ENCODE measurements at regions not wholly inside any gene's neighbourhood (a gene's known extent, or its start where the extent isn't known, plus 50 kb on each side); places are given as distances from the start of the nearest gene placed in this dataset.

DNA sequence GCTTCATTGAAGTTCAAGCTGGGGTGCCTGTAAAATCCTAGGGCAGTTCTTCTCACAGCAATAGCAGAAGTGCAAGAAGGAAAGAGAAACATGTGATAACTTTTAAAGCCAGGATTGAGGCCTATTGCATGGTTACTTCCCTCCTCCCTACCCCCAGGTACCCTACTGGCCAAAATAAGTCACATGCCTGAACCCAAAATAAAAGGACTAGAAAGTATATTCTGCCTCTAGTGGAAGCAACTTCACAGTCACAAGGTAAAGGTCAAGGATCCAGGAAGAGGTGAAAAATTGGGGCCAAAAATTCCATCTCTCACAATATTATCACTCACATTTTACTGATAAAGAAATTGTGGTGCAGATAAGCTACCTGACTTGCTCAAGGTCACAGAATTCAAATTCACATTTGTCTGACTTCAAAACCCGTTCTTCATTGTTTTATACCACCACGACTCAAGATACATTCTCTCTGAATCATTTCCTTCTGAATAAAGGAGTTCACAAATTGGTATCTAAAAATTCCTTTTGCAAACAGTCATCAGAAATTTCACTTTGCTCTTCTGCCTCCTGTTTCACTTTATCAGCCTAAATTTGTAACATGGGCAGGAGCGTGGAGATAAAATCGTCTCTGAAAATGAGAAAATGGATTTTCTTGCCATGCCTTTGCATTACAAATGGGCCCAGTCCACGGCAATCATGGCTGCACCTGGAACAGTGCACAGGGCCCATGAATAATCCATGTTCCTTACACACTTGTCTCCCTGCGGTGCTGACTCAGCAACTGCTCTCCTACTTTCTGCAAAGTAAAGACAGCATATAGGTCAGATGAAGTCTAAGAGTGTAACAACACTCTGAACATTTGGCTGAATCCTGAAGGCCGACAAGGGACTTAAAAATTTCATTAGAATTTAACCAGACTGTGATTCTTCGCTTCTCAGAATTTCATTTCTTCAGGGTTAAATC is 485.3 kb upstream of the NFIA start:
- no peak overlapping the region for H3K4me3 Mint-ChIP-seq

DNA sequence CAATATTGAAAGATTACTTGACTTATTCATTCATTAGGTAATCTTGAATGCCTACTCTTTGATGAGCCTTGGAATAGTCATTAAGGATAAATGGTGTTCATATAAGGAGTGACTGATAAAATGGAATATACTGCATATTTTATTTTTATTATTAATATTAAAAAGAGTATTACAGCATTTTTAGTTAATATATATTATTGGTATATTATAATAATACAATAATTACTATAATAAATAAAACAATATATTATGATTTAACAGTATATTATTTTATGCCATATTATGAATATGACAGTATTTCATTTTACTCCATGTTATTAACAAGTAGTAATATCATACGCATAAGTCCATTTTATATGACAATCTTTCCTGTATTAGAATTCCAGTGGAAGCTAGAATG is 490.8 kb upstream of the NFIA start:
- Mint-ChIP-seq H3K4me1 (ENCODE audit: unreplicated experiment) (no peaks in the 10 kb centered on the region), H3K27me3 (no peaks in the 10 kb centered on the region), H3K4me3 (no peak overlapping the region), H3K27ac (no peak overlapping the region), H3K36me3 (no peaks in the 10 kb centered on the region), H3K9me3 (peaks cover 4% of the 10 kb centered on the region)
- TF ChIP-seq CTCF (conservative IDR thresholded peaks at IDR 0.05) = no peak
- DNase-seq (ENCODE audit: extremely low spot score, unreplicated experiment) = no peak

More for the DNA sequence above, 485.3 kb upstream of the NFIA start:
- no peak overlapping the region for H3K27ac Mint-ChIP-seq
- H3K36me3 Mint-ChIP-seq = no peaks in the 10 kb centered on the region
- H3K27me3 Mint-ChIP-seq = no peaks in the 10 kb centered on the region
- DNase-seq (ENCODE audit: extremely low spot score, unreplicated experiment) = no peak
- H3K4me1 Mint-ChIP-seq (ENCODE audit: unreplicated experiment) = peaks cover 12% of the 10 kb centered on the region
- peaks cover 9% of the 10 kb centered on the region for H3K9me3 Mint-ChIP-seq
- TF ChIP-seq CTCF (conservative IDR thresholded peaks at IDR 0.05) = peak; percentile 17

- no peaks in the 10 kb centered on the region for H3K9me3 Mint-ChIP-seq
- no peak for TF ChIP-seq CTCF (conservative IDR thresholded peaks at IDR 0.05)
- H3K27me3 Mint-ChIP-seq = no peaks in the 10 kb centered on the region
- no peak overlapping the region for H3K27ac Mint-ChIP-seq
- H3K4me3 Mint-ChIP-seq = no peak overlapping the region
- no peaks in the 10 kb centered on the region for H3K36me3 Mint-ChIP-seq
- DNase-seq (ENCODE audit: extremely low spot score, unreplicated experiment) = no peak
- no peaks in the 10 kb centered on the region for H3K4me1 Mint-ChIP-seq (ENCODE audit: unreplicated experiment)
Observed at GRCh38 chr1:60589916-60590315, 492.4 kb upstream of the NFIA start.

- no peak for DNase-seq (ENCODE audit: extremely low spot score, unreplicated experiment)
- peaks cover under 1% of the 10 kb centered on the region for H3K36me3 Mint-ChIP-seq
- peaks cover under 1% of the 10 kb centered on the region for H3K9me3 Mint-ChIP-seq
- no peak overlapping the region for H3K4me3 Mint-ChIP-seq
- no peak overlapping the region for H3K27ac Mint-ChIP-seq
- H3K4me1 Mint-ChIP-seq (ENCODE audit: unreplicated experiment) = no peaks in the 10 kb centered on the region
- H3K27me3 Mint-ChIP-seq = no peaks in the 10 kb centered on the region
- no peak for TF ChIP-seq CTCF (conservative IDR thresholded peaks at IDR 0.05)
Observed at GRCh38 chr1:60589046-60589748, 493.2 kb upstream of the NFIA start.

DNA sequence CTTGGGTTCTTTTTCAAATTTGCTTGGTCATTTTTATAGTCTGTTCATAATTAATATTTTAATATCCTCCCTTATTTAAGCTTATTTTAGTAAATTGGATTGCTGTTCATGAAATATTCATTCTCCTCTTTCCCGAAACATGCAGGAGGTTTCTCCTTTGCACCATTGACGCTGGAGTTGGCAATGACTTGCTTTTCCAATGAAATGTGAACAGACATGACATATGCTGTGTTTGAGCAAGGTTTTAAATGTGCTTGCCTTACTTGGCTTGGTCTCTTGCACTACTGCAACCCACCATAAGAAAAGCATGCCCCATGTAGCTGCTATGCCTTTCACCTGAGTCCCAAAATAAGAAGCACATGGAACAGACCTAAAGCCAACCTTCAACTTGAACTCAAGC is 498.0 kb upstream of the NFIA start:
- no peaks in the 10 kb centered on the region for H3K4me1 Mint-ChIP-seq (ENCODE audit: unreplicated experiment)
- no peak overlapping the region for H3K4me3 Mint-ChIP-seq
- no peak for TF ChIP-seq CTCF (conservative IDR thresholded peaks at IDR 0.05)
- no peak overlapping the region for H3K27ac Mint-ChIP-seq
- H3K9me3 Mint-ChIP-seq = peaks cover 12% of the 10 kb centered on the region
- H3K27me3 Mint-ChIP-seq = peaks cover 4% of the 10 kb centered on the region
- no peak for DNase-seq (ENCODE audit: extremely low spot score, unreplicated experiment)
- H3K36me3 Mint-ChIP-seq = peaks cover 7% of the 10 kb centered on the region
